ENCODE measurements at regions not wholly inside any gene's neighbourhood (a gene's known extent, or its start where the extent isn't known, plus 50 kb on each side); places are given as distances from the start of the nearest gene placed in this dataset.

DNA sequence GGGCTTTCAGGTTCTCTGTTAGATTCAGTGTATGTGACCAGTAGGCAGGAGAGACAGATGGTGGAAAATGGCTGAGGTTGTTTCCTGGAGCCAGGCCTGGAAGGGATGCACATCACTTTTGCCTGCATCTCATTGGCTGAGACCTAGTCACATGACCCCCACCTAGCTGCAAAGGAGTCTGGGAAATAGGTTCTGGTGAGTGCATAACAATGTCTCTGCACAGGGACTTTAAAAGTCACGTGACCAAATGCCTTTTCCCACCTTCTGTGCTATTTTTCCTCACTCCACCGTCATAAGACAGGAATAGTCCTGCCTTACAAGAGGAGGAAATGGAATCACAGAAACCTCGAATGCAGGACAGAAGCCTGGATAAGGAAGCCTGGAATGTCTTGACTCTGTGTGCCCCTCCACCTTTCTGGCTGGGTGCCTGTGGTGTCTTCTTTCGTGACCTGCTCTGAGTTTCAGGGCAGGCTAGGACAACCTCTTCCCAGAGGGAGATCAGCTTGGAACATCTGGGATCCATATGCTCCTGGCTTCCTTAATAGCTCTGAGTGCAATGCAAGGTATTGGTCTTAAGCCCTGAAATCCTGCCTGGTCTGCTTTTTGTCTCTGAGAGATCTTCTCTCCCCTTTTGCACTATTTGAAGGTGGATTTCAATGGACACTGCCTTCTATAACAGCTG, 139.9 kb upstream of the ZNF438 start:
- DNase-seq (no peak), ATAC-seq (no peak)
- H3K9ac ChIP-seq (ENCODE audit: low read length) = no peak overlapping the region
- no TSS peak for BruUV-seq (replicated peaks)
- H2AFZ ChIP-seq (ENCODE audit: low read length) = no peak overlapping the region
- ChIA-PET POLR2A (ENCODE audit: unreplicated experiment) (no interaction called here), CTCF (no interaction called here)
- H3K79me2 ChIP-seq (ENCODE audit: low read length) = no peaks in the 10 kb centered on the region
- no peaks in the 10 kb centered on the region for H3K36me3 ChIP-seq (ENCODE audit: low read depth, low read length)
- no peaks in the 10 kb centered on the region for H3F3A ChIP-seq (ENCODE audit: low read length, unreplicated experiment)
- no peaks in the 10 kb centered on the region for H3K4me1 ChIP-seq (ENCODE audit: insufficient read depth, low read length)
- intact Hi-C loops (cut with micrococcal nuclease) = no loop called here
- H3K9me3 ChIP-seq (ENCODE audit: low read length) = no peaks in the 10 kb centered on the region
- H3K27me3 ChIP-seq (ENCODE audit: low read length) = no peaks in the 10 kb centered on the region
- no peaks in the 10 kb centered on the region for H4K20me1 ChIP-seq (ENCODE audit: low read length)
- no peak overlapping the region for H3K4me3 ChIP-seq (ENCODE audit: low read length)
- H3K4me2 ChIP-seq (ENCODE audit: low read length) = no peak overlapping the region
- no peak for TF ChIP-seq EZH2 (IDR thresholded peaks at IDR 0.05; ENCODE audit: low read length, unreplicated experiment)
- TF ChIP-seq, protein P1, sequence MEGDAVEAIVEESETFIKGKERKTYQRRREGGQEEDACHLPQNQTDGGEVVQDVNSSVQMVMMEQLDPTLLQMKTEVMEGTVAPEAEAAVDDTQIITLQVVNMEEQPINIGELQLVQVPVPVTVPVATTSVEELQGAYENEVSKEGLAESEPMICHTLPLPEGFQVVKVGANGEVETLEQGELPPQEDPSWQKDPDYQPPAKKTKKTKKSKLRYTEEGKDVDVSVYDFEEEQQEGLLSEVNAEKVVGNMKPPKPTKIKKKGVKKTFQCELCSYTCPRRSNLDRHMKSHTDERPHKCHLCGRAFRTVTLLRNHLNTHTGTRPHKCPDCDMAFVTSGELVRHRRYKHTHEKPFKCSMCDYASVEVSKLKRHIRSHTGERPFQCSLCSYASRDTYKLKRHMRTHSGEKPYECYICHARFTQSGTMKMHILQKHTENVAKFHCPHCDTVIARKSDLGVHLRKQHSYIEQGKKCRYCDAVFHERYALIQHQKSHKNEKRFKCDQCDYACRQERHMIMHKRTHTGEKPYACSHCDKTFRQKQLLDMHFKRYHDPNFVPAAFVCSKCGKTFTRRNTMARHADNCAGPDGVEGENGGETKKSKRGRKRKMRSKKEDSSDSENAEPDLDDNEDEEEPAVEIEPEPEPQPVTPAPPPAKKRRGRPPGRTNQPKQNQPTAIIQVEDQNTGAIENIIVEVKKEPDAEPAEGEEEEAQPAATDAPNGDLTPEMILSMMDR (conservative IDR thresholded peaks at IDR 0.05; ENCODE audit: low read depth, low read length) = no peak
- TF ChIP-seq EZH2phosphoT487 (IDR thresholded peaks at IDR 0.05; ENCODE audit: borderline replicate concordance, low read length) = no peak
- H3K27ac ChIP-seq (ENCODE audit: low read length) = no peak overlapping the region
- H3K9me2 ChIP-seq (replicated peaks; ENCODE audit: low read length) = no peaks in the 10 kb centered on the region

DNA sequence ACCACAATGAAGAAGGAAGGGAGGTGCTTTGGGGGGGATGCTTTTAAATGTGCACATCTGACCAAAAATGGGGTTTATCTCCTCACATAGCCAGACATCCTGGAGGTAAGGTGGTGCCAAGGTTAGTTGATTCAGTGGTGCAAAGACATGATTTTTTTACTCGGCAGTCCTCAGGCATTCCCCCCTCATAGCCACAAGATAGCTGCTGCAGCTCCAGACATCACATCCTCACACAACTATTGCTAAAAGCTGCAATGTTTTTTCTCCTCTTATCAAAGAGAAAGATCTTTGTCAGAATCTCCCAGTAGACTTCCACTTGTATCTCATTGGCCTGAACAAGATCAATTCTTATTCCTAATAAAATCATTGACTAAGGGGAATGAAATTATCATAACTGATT, 141.3 kb upstream of the ZNF438 start:
- intact Hi-C loops (cut with micrococcal nuclease) = no loop called here
- Histone ChIP-seq H3K79me2 (ENCODE audit: low read length) (no peaks in the 10 kb centered on the region), H3K4me2 (ENCODE audit: low read length) (no peak overlapping the region), H2AFZ (ENCODE audit: low read length) (no peak overlapping the region), H3K4me3 (ENCODE audit: low read length) (no peak overlapping the region), H3K4me1 (ENCODE audit: insufficient read depth, low read length) (no peaks in the 10 kb centered on the region), H3K36me3 (ENCODE audit: low read depth, low read length) (no peaks in the 10 kb centered on the region), H4K20me1 (ENCODE audit: low read length) (no peaks in the 10 kb centered on the region), H3K9ac (ENCODE audit: low read length) (no peak overlapping the region), H3K27ac (ENCODE audit: low read length) (no peak overlapping the region), H3K9me3 (ENCODE audit: low read length) (no peaks in the 10 kb centered on the region), H3F3A (ENCODE audit: low read length, unreplicated experiment) (no peaks in the 10 kb centered on the region), H3K27me3 (ENCODE audit: low read length) (no peaks in the 10 kb centered on the region), H3K9me2 (replicated peaks; ENCODE audit: low read length) (no peaks in the 10 kb centered on the region)
- ATAC-seq (no peak), DNase-seq (no peak)
- ChIA-PET POLR2A (ENCODE audit: unreplicated experiment) (no interaction called here), CTCF (no interaction called here)
- TF ChIP-seq EZH2phosphoT487 (IDR thresholded peaks at IDR 0.05; ENCODE audit: borderline replicate concordance, low read length) (no peak), EZH2 (IDR thresholded peaks at IDR 0.05; ENCODE audit: low read length, unreplicated experiment) (no peak)
- TF ChIP-seq, protein P1 (conservative IDR thresholded peaks at IDR 0.05; ENCODE audit: low read depth, low read length) = no peak
- BruUV-seq (replicated peaks) = no TSS peak

DNA sequence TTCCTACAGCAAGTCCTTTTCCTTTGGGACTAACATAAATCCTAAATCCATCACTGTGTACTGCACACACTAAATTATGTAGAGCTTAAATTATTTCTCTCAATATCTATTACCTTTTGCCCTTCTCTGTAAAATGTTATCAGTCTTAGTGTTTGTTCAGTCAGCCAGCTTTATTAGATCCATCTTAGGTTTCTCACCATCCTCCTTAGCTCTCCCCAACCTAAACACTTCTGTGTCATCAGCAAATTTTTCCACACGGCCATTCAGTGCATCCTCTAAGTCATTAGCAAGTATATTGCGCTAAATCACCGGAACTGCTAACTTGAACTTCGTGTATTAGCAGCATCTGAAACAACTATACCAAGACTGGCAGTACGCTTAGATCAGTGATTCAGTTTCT, 142.1 kb upstream of the ZNF438 start:
- Histone ChIP-seq H3K9me2 (replicated peaks; ENCODE audit: low read length) (no peaks in the 10 kb centered on the region), H3K27me3 (ENCODE audit: low read length) (no peaks in the 10 kb centered on the region), H3K9ac (ENCODE audit: low read length) (no peak overlapping the region), H3K4me2 (ENCODE audit: low read length) (no peak overlapping the region), H3K36me3 (ENCODE audit: low read depth, low read length) (no peaks in the 10 kb centered on the region), H3K9me3 (ENCODE audit: low read length) (no peaks in the 10 kb centered on the region), H3K79me2 (ENCODE audit: low read length) (no peaks in the 10 kb centered on the region), H3K4me3 (ENCODE audit: low read length) (no peak overlapping the region), H2AFZ (ENCODE audit: low read length) (no peak overlapping the region), H3F3A (ENCODE audit: low read length, unreplicated experiment) (no peaks in the 10 kb centered on the region), H4K20me1 (ENCODE audit: low read length) (no peaks in the 10 kb centered on the region), H3K27ac (ENCODE audit: low read length) (no peak overlapping the region), H3K4me1 (ENCODE audit: insufficient read depth, low read length) (no peaks in the 10 kb centered on the region)
- DNase-seq (no peak), ATAC-seq (no peak)
- ChIA-PET CTCF (no interaction called here), POLR2A (ENCODE audit: unreplicated experiment) (no interaction called here)
- no peak for TF ChIP-seq EZH2phosphoT487 (IDR thresholded peaks at IDR 0.05; ENCODE audit: borderline replicate concordance, low read length)
- TF ChIP-seq EZH2 (IDR thresholded peaks at IDR 0.05; ENCODE audit: low read length, unreplicated experiment) = no peak
- TF ChIP-seq, protein P1 (conservative IDR thresholded peaks at IDR 0.05; ENCODE audit: low read depth, low read length) = no peak
- no TSS peak for BruUV-seq (replicated peaks)
- intact Hi-C loops (cut with micrococcal nuclease) = no loop called here

All from PC-3 (cell line).